ENCODE measurements at regions not wholly inside any gene's neighbourhood (a gene's known extent, or its start where the extent isn't known, plus 50 kb on each side); places are given as distances from the start of the nearest gene placed in this dataset.

DNA sequence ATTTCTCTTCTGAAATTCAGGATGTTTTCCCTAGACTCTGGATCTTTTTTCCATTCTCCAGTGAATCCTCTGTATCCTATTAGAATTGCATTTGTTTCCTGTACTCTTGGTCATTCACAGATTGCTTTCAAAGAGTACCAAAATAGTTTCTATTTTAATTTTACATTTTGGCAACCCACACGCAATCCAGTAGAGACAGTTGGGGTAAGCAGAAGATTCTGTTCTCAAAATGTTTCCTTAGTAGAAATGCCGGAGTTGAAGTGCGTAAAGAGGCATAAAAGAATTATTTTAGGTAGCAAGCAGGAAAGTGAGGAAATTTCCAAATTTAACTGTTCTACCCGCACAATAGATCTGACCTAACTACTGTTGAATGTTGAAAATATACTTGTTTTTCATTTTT, 842.4 kb downstream of the LUZP2 start:
- TF ChIP-seq CTCF (IDR thresholded peaks at IDR 0.05) (no peak), POLR2A (IDR thresholded peaks at IDR 0.05) (no peak)
